ENCODE measurements at regions not wholly inside any gene's neighbourhood (a gene's known extent, or its start where the extent isn't known, plus 50 kb on each side); places are given as distances from the start of the nearest gene placed in this dataset.

GRCh38 chr4:130432289-130432688 is 1336.3 kb downstream of the C4orf33 start:
- H3K9me3 Mint-ChIP-seq (ENCODE audit: insufficient read depth): peaks cover 8% of the 10 kb centered on the region
- H3K27me3 Mint-ChIP-seq: no peaks in the 10 kb centered on the region
- ChIA-PET POLR2A (no interaction called here), CTCF (no interaction called here)
- no peak overlapping the region for H2AFZ ChIP-seq (ENCODE audit: insufficient read depth, low read depth, low read length, poor library complexity, severe bottlenecking)
- H3K27ac ChIP-seq (ENCODE audit: low read length in 2 of 2): no peak overlapping the region
- no peak overlapping the region for H3K4me2 ChIP-seq (replicated peaks; ENCODE audit: low read depth, low read length, poor library complexity, severe bottlenecking)
- intact Hi-C loops (cut with micrococcal nuclease): no loop called here
- no peak overlapping the region for H3K4me3 Mint-ChIP-seq
- no peaks in the 10 kb centered on the region for H3K36me3 ChIP-seq (replicated peaks in 1 of 2; ENCODE audit: control extremely low read depth in 1 of 2, control insufficient read depth in 1 of 2, extremely low read depth in 1 of 2, insufficient read depth in 2 of 2, low read length in 1 of 2)
- no peaks in the 10 kb centered on the region for H3K27me3 ChIP-seq (replicated peaks in 1 of 4; ENCODE audit: control extremely low read depth in 1 of 4, control insufficient read depth in 3 of 4, insufficient read depth in 4 of 4, low read length in 3 of 4)
- DNase-seq (no peak), ATAC-seq (ENCODE audit: low read depth) (no peak)
- no peaks in the 10 kb centered on the region for H3K4me1 ChIP-seq (ENCODE audit: control insufficient read depth in 2 of 2, insufficient read depth in 2 of 2, low read length in 2 of 2)
- 85% methylated on average over 3 of the region's 5 CpGs for WGBS (ENCODE audit: insufficient coverage)
- TF ChIP-seq CTCF (IDR thresholded peaks at IDR 0.05) (no peak), EZH2 (IDR thresholded peaks at IDR 0.05; ENCODE audit: borderline replicate concordance, insufficient read depth, low read depth, low read length, poor library complexity, severe bottlenecking) (no peak)
- no peak overlapping the region for H3K4me3 ChIP-seq (ENCODE audit: control extremely low read depth in 1 of 5, extremely low read depth in 1 of 5, insufficient read depth in 1 of 5, low read depth in 2 of 5, low read length in 4 of 5)
- no peaks in the 10 kb centered on the region for H4K20me1 ChIP-seq (ENCODE audit: control insufficient read depth, insufficient read depth, low read length, poor library complexity, severe bottlenecking)
- H3K27ac Mint-ChIP-seq: no peak overlapping the region
- H3K79me2 ChIP-seq (ENCODE audit: control insufficient read depth, insufficient read depth, low read length): no peaks in the 10 kb centered on the region
- H3K9ac ChIP-seq (ENCODE audit: low read length): no peak overlapping the region
- peaks cover 0 to 3% (median 0%) of the 10 kb centered on the region in 3 donors for H3K9me3 ChIP-seq (ENCODE audit: control extremely low read depth in 1 of 3, control insufficient read depth in 2 of 3, insufficient read depth in 1 of 3, low read length in 2 of 3)
- H3K4me1 Mint-ChIP-seq: no peaks in the 10 kb centered on the region

DNA sequence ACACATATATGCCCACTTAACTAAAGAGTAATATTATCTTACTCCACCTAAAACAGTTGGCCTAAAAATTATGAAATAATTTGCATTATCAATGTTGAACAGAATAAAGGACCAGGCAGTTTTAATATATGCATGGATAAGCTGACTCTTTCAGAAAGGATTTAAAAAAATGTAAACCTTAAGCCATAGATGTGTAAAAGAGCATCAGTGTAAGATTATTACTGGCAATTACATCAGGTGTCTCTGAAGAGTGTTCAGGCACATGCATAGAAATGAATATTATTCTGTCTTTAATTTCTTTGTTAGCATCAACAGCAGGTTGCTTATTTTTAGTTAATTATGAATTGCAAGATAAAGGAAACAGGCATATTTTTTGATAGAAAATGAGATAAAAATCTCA is 1353.8 kb downstream of the C4orf33 start:
- peaks cover 0 to 10% (median 0%) of the 10 kb centered on the region in 3 donors for H3K9me3 ChIP-seq (ENCODE audit: control extremely low read depth in 1 of 3, control insufficient read depth in 2 of 3, insufficient read depth in 1 of 3, low read length in 2 of 3)

More for the DNA sequence above, 1353.8 kb downstream of the C4orf33 start:
- Histone ChIP-seq H2AFZ (ENCODE audit: insufficient read depth, low read depth, low read length, poor library complexity, severe bottlenecking) (no peak overlapping the region), H3K27me3 (replicated peaks in 1 of 4; ENCODE audit: control extremely low read depth in 1 of 4, control insufficient read depth in 3 of 4, insufficient read depth in 4 of 4, low read length in 3 of 4) (no peaks in the 10 kb centered on the region), H3K27ac (ENCODE audit: low read length in 2 of 2) (no peak overlapping the region), H3K79me2 (ENCODE audit: control insufficient read depth, insufficient read depth, low read length) (no peaks in the 10 kb centered on the region), H3K4me3 (ENCODE audit: control extremely low read depth in 1 of 5, extremely low read depth in 1 of 5, insufficient read depth in 1 of 5, low read depth in 2 of 5, low read length in 4 of 5) (no peak overlapping the region), H3K9ac (ENCODE audit: low read length) (no peak overlapping the region), H3K4me1 (ENCODE audit: control insufficient read depth in 2 of 2, insufficient read depth in 2 of 2, low read length in 2 of 2) (no peaks in the 10 kb centered on the region), H4K20me1 (ENCODE audit: control insufficient read depth, insufficient read depth, low read length, poor library complexity, severe bottlenecking) (no peaks in the 10 kb centered on the region), H3K36me3 (replicated peaks in 1 of 2; ENCODE audit: control extremely low read depth in 1 of 2, control insufficient read depth in 1 of 2, extremely low read depth in 1 of 2, insufficient read depth in 2 of 2, low read length in 1 of 2) (no peaks in the 10 kb centered on the region), H3K4me2 (replicated peaks; ENCODE audit: low read depth, low read length, poor library complexity, severe bottlenecking) (no peak overlapping the region)
- no peaks in the 10 kb centered on the region for H3K27me3 Mint-ChIP-seq
- TF ChIP-seq EZH2 (IDR thresholded peaks at IDR 0.05; ENCODE audit: borderline replicate concordance, insufficient read depth, low read depth, low read length, poor library complexity, severe bottlenecking): no peak
- ATAC-seq (ENCODE audit: low read depth) (no peak), DNase-seq (no peak)
- no peak overlapping the region for H3K4me3 Mint-ChIP-seq
- POLR2A ChIA-PET: no interaction called here
- H3K4me1 Mint-ChIP-seq: no peaks in the 10 kb centered on the region
- H3K27ac Mint-ChIP-seq: no peak overlapping the region
- H3K9me3 Mint-ChIP-seq (ENCODE audit: insufficient read depth): peaks cover 3% of the 10 kb centered on the region
- intact Hi-C loops (cut with micrococcal nuclease): no loop called here
- CTCF ChIA-PET: no interaction called here

Measured in B cell (primary cell).